Dermis blood vessel endothelial cell (primary cell): ENCODE measurements at regions not wholly inside any gene's neighbourhood (a gene's known extent, or its start where the extent isn't known, plus 50 kb on each side); places are given as distances from the start of the nearest gene placed in this dataset.

Experiments
- DNase-seq: peaks from one replicate; pipeline ENCODE4 v3.0.0; 2010

- DNase-seq, result no peak
Observed at GRCh38 chr4:187135878-187136277, 412.2 kb upstream of the FAT1 start.

GRCh38 chr4:187139141-187139540 is 415.5 kb upstream of the FAT1 start:
- no peak for DNase-seq

- no peak for DNase-seq
Observed at GRCh38 chr4:187141101-187141500, 417.4 kb upstream of the FAT1 start.

- no peak for DNase-seq
Observed at GRCh38 chr4:187149229-187149945, 425.7 kb upstream of the FAT1 start.

- no peak for DNase-seq
Observed at GRCh38 chr4:187157380-187157958, 433.8 kb upstream of the FAT1 start.

- no peak for DNase-seq
Observed at GRCh38 chr4:187158003-187158402, 434.3 kb upstream of the FAT1 start.

- DNase-seq, result no peak
Observed at GRCh38 chr4:187160486-187160885, 436.8 kb upstream of the FAT1 start.

- DNase-seq, result no peak
Observed at GRCh38 chr4:187166886-187167512, 443.3 kb upstream of the FAT1 start.

GRCh38 chr4:187171706-187172339 is 448.2 kb upstream of the FAT1 start:
- DNase-seq, result no peak

GRCh38 chr4:187172340-187172761 is 448.7 kb upstream of the FAT1 start:
- DNase-seq, result no peak

- no peak for DNase-seq
Observed at GRCh38 chr4:187174749-187175148, 451.1 kb upstream of the FAT1 start.

- no peak for DNase-seq
Observed at GRCh38 chr4:187175197-187175596, 451.5 kb upstream of the FAT1 start.

GRCh38 chr4:187176261-187176910 is 452.7 kb upstream of the FAT1 start:
- no peak for DNase-seq

GRCh38 chr4:187178084-187178483 is 454.4 kb upstream of the FAT1 start:
- DNase-seq, result no peak

- no peak for DNase-seq
Observed at GRCh38 chr4:187178587-187178986, 454.9 kb upstream of the FAT1 start.

GRCh38 chr4:187179086-187180058 is 455.7 kb upstream of the FAT1 start:
- no peak for DNase-seq

- DNase-seq, result no peak
Observed at GRCh38 chr4:187181054-187181453, 457.4 kb upstream of the FAT1 start.

GRCh38 chr4:187183346-187183745 is 459.7 kb upstream of the FAT1 start:
- DNase-seq, result no peak

GRCh38 chr4:187183826-187184225 is 460.2 kb upstream of the FAT1 start:
- no peak for DNase-seq

- no peak for DNase-seq
Observed at GRCh38 chr4:187184508-187184907, 460.9 kb upstream of the FAT1 start.

GRCh38 chr4:187188118-187188517 is 464.5 kb upstream of the FAT1 start:
- DNase-seq, result no peak

GRCh38 chr4:187188741-187189140 is 465.1 kb upstream of the FAT1 start:
- DNase-seq, result no peak
